AG04450 (cell line): ENCODE measurements at regions not wholly inside any gene's neighbourhood (a gene's known extent, or its start where the extent isn't known, plus 50 kb on each side); places are given as distances from the start of the nearest gene placed in this dataset.

Experiments
- CTCF ChIA-PET: fragments of 300-600, 350-600 bp; formaldehyde crosslinking; extraction: SDS; loops from one replicate; lab custom pipeline; 2022; ENCODE audit warnings: antibody characterized with exemption, inconsistent platforms; lab: Charles Lee
- POLR2A ChIA-PET: fragments of 350-600 bp; formaldehyde crosslinking; extraction: SDS; loops from one replicate; lab custom pipeline; 2021; ENCODE audit warnings: antibody characterized with exemption, inconsistent platforms; lab: Yijun Ruan, JAX
- DNase-seq: peaks from one replicate; pipeline ENCODE4 v3.0.0-alpha.2; 2011; ENCODE audit warnings: low read depth, low spot score
- H3K27ac ChIP-seq: one replicate; pipeline ENCODE4 v1.5.1; 2012; ENCODE audit warnings: low read depth, low read length, control low read depth
- H3K27me3 ChIP-seq: one replicate; pipeline ENCODE4 v1.6.0; 2012; ENCODE audit warnings: low read length; ENCODE audit not compliant: control insufficient read depth, insufficient read depth
- H3K4me3 ChIP-seq: 2 replicates; pipeline ENCODE4 v1.5.1; 2011; ENCODE audit warnings: mild to moderate bottlenecking, low read depth, low read length, control low read depth
- H3K9me3 ChIP-seq: 2 replicates; pipeline ENCODE4 v1.5.1; 2012; ENCODE audit warnings: low read length; ENCODE audit not compliant: control insufficient read depth, insufficient read depth
- TF ChIP-seq, protein P1 (sequence below): IDR thresholded peaks from 2 replicates; pipeline ENCODE4 v1.5.1; 2011; ENCODE audit warnings: low read depth, low read length, control low read depth, inconsistent platforms

- TF ChIP-seq, protein P1, sequence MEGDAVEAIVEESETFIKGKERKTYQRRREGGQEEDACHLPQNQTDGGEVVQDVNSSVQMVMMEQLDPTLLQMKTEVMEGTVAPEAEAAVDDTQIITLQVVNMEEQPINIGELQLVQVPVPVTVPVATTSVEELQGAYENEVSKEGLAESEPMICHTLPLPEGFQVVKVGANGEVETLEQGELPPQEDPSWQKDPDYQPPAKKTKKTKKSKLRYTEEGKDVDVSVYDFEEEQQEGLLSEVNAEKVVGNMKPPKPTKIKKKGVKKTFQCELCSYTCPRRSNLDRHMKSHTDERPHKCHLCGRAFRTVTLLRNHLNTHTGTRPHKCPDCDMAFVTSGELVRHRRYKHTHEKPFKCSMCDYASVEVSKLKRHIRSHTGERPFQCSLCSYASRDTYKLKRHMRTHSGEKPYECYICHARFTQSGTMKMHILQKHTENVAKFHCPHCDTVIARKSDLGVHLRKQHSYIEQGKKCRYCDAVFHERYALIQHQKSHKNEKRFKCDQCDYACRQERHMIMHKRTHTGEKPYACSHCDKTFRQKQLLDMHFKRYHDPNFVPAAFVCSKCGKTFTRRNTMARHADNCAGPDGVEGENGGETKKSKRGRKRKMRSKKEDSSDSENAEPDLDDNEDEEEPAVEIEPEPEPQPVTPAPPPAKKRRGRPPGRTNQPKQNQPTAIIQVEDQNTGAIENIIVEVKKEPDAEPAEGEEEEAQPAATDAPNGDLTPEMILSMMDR, result no peak
- POLR2A ChIA-PET, result interaction anchor here (0.9 to 2.1 kb wide), 9 partner anchors 13 to 93 kb away, joined by 3 to 13 read pairs (median 5); partner anchors contain the start of genes CDKN2AIPNL and UBE2B
- DNase-seq, result no peak
- CTCF ChIA-PET, result interaction anchor here (1.4 to 2.6 kb wide), 3 partner anchors 25 to 66 kb away, joined by 3 to 12 read pairs (median 7); partner anchors contain the start of gene CDKN2AIPNL
- Histone ChIP-seq H3K9me3 (peaks cover 3% of the 10 kb centered on the region; the same call in 1 of the 2 replicates), H3K27ac (no peak overlapping the region), H3K4me3 (no peak overlapping the region), H3K27me3 (no peaks in the 10 kb centered on the region)
These were observed 53.5 kb upstream of the CDKN2AIPNL start for GRCh38 chr5:134464988-134465815.

- no peak overlapping the region for H3K4me3 ChIP-seq
- no peaks in the 10 kb centered on the region for H3K27me3 ChIP-seq
- no peak for DNase-seq
- TF ChIP-seq, protein P1, result no peak
- POLR2A ChIA-PET, result interaction anchor here (0.6 kb wide), 1 partner anchor 60 kb away, joined by 3 read pairs; no protein-coding TSS in a partner anchor
- CTCF ChIA-PET, result interaction anchor here (0.9 kb wide), 1 partner anchor 123 kb away, joined by 3 read pairs; no protein-coding TSS in a partner anchor
- no peak overlapping the region for H3K27ac ChIP-seq
- H3K9me3 ChIP-seq, result peaks cover 3% of the 10 kb centered on the region; the same call in 1 of the 2 replicates
These were observed 52.5 kb upstream of the CDKN2AIPNL start for GRCh38 chr5:134463991-134464760.

DNA sequence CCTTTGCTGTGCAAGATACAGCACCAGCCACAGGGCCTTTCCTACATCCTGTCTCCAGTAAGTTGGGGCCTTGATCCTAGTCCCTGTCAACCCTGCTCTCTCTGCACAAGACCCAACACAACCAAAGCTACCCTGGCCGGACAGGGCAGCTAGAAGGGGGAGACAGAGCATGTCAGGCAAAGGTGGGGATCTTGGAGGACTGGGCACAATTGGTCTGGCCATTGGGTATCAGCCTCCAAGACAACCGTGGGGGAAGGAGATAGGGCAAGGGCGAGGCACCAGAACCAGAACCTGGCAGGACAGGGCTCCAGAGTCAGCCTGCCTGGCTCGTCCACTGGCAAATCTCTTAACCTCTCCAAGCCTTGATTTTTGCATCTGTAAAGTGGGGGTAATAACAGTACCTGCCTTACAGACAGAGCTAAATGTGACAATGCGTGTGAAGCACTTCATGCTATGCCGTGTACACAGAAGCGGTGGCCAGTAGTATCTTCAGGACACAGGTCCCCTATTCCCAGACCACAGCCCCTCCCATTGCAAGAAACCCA, 51.6 kb upstream of the CDKN2AIPNL start:
- H3K9me3 ChIP-seq, result peaks cover 3% of the 10 kb centered on the region; the same call in 1 of the 2 replicates
- ChIA-PET POLR2A (no interaction called here), CTCF (interaction anchor here (0.9 kb wide), 1 partner anchor 124 kb away, joined by 3 read pairs; no protein-coding TSS in a partner anchor)
- H3K27me3 ChIP-seq, result no peaks in the 10 kb centered on the region
- no peak for DNase-seq
- H3K4me3 ChIP-seq, result no peak overlapping the region
- no peak overlapping the region for H3K27ac ChIP-seq
- TF ChIP-seq, protein P1, result no peak

DNA sequence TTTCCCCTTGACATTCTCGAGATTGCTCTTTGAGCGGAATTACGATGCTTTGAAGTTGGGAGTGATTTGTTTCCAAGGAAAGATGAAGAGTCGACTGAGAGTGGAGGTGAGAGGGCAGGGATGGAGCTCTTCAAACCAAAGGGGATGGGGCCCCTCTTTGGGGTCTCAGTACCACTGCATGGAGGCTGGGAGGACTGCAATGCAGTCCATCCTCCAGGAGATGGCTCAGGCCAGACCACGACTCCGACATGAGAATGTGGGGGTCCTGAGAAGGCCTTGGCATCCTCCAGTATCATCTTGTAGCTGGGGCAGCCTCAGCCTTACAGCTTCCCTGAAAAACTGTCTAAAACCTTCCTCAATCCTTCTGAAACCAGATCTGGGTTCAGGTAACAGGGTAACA, 51.1 kb upstream of the CDKN2AIPNL start:
- H3K27me3 ChIP-seq, result no peaks in the 10 kb centered on the region
- DNase-seq, result no peak
- no peak overlapping the region for H3K27ac ChIP-seq
- ChIA-PET POLR2A (no interaction called here), CTCF (no interaction called here)
- peaks cover 3% of the 10 kb centered on the region; the same call in 1 of the 2 replicates for H3K9me3 ChIP-seq
- no peak overlapping the region for H3K4me3 ChIP-seq
- TF ChIP-seq, protein P1, result no peak
